GM19395 (cell line): ENCODE measurements at regions not wholly inside any gene's neighbourhood (a gene's known extent, or its start where the extent isn't known, plus 50 kb on each side); places are given as distances from the start of the nearest gene placed in this dataset.
A peak's percentile ranks its signal among the peaks of the same experiment; 100 is the strongest.

ENCODE experiments used
- ATAC-seq: cut with Tn5 transposase; IDR thresholded peaks from one replicate; pipeline ENCODE4 v1.9.1; 2021; ENCODE audit warnings: mild to moderate bottlenecking, moderate library complexity; ENCODE audit not compliant: unreplicated experiment

GRCh38 chr2:106628377-106628776, 141.2 kb downstream of the CD8B2 start:
- ATAC-seq: no peak

DNA sequence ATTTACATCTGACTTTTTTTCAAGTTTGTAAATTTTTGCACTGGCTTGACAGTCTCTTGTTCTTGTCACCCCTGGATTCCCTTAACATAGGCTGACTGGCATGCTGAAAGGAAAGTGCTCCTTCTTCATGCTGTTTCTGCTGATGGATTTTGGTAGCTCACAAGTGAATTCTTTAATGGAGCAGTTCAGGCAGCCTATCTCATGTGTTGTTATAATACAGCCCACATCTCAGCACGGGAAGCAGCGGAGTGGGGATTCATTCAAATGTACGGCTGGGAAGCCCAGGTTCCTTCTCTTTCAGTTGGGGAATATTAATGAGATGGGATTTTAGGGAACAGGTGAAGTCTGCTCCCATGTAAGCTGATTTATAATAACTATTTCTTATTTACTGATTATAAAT, 142.8 kb downstream of the CD8B2 start:
- no peak for ATAC-seq

DNA sequence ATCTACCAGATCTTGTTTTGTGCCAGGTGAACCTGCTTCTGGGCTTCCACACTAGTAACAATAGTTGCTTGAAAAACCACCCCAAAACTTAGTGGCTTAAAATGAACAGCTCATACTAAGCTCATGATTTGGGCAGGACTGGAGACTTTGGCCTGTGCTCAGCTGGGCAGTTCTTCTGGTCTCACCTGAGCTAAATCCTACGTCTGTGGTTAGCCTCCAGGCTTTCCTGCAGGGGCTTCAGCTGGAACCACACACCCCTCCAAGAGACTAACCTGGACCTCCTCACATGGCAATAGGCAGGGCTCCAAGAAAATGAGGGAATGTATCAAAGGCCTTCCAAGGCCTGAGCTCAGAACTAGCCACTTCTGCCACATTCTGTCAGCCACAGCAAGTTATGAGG, 144.1 kb downstream of the CD8B2 start:
- no peak for ATAC-seq

DNA sequence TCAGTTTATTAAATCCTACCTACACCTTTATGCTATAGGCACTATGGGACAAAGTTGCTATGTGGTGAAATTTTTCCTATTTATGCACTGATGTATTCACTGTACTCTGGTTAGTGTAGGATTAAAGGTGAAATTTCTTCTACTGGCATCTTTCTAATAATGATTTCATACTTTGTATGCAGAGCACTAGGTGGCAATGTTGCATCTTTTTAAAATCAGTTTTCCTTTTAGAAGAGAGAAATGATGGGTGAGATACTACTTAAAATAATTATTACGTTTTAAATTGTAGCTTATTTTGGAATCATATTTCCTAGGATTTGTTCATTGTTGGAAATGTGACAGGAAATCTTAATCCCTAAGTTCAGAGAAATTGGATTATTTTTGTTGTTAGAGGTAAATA, 150.9 kb downstream of the CD8B2 start:
- no peak for ATAC-seq

GRCh38 chr2:106638580-106638979, 151.4 kb downstream of the CD8B2 start:
- ATAC-seq: no peak

- ATAC-seq: no peak
These were observed 155.5 kb downstream of the CD8B2 start for GRCh38 chr2:106642679-106643078.

- ATAC-seq: no peak
These were observed 157.5 kb downstream of the CD8B2 start for GRCh38 chr2:106644623-106645022.

DNA sequence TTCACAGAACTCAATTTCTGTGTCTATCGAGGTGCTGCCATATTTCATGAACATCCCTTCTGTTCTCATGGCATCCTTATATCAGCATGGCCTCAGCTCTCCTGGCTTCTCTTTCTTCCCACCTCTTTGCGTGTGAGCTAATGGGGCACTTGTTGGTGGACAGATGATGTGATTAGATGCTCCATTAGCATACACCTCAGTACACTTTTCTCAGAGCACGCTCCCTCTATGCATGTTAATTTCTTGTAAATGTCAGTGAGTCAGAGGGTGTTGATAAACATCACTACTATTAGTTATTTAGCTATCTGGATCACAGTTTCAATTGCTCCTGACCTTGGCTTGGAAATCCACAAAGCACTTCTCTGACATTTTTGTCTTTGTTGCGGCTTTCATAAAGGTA, 159.4 kb downstream of the CD8B2 start:
- no peak for ATAC-seq

DNA sequence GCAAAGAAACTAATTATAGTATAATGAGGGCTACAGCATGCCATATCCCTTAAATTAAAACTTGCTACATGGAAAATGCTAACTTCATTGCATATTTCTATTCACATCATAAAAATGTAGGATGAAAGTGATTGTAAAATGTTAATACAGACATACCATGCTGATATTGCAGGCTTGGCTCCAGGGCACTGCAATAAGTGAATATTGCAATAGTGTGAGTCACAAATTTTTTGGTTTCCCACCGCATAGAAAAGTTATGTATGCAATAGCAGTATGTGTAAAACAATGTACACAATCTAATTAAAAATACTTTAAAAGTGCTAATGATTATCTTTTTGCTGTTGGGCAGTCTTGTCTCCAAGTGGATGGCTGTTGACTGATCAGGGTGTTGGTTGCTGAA, 162.1 kb downstream of the CD8B2 start:
- ATAC-seq: no peak

- no peak for ATAC-seq
These were observed 166.3 kb downstream of the CD8B2 start for GRCh38 chr2:106653465-106653864.

DNA sequence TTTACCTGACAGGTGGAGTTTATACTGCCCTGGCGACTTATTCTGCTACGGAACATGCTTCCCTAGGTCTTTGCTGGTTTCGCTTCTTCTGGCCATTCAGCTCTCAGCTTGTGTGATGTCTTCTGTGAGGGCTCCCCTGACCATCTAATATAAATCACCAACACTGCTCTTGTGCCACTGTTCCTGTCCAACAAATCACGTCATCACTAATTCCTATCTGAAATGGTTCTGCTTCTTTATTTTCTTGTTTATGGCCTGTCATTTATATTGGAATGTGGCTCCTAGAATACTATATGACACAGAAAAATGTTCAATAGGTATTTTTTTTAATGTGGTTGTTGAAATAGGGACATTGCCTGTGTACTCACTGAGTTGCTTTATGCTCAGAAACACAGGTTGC, 171.5 kb downstream of the CD8B2 start:
- ATAC-seq: no peak

DNA sequence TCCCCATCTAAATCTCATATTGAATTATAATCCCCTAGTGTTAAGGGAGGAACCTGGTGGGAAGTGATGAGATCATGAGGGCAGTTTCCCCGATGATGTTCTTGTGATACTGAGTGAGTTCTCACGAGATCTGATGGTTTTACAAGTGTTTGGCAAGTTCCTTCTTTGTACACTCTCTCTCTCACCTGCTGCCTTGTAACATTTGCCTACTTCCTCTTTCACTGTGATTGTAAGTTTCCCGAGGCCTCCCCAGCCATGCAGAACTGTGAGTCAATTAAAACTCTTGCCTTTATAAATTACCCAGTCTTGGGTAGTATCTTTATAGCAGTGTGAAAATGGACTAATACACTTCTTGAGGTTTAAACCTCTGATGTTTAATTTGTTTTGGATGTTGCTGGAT, 177.5 kb downstream of the CD8B2 start:
- ATAC-seq: peak; percentile 95

DNA sequence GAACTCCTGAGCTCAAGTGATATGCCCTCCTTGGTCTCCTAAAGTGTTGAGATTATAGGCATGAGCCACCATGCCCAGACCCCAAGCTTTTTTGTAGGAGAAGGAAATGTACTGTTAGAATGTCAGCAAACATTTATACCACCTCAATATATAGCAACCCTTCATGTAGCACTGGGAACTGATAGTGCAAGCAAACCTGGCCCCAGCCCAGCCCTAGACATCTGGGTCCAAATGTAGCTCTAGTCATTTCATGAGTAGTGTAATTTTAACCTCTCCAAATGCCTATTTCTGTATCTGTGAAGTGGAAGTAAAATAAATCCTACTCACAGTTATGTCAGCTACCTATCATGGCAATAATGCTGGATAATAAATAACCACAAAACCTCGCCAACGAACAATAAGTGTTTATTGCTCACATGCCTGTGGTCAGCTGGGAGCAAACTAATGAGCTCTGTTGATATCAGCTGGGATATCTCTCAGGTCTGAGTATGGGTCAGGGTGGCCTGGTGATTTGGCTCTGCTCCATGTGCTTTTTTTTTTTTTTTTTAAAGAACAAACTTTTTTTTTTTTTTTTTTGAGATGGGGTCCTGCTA, 180.4 kb downstream of the CD8B2 start:
- ATAC-seq: no peak

DNA sequence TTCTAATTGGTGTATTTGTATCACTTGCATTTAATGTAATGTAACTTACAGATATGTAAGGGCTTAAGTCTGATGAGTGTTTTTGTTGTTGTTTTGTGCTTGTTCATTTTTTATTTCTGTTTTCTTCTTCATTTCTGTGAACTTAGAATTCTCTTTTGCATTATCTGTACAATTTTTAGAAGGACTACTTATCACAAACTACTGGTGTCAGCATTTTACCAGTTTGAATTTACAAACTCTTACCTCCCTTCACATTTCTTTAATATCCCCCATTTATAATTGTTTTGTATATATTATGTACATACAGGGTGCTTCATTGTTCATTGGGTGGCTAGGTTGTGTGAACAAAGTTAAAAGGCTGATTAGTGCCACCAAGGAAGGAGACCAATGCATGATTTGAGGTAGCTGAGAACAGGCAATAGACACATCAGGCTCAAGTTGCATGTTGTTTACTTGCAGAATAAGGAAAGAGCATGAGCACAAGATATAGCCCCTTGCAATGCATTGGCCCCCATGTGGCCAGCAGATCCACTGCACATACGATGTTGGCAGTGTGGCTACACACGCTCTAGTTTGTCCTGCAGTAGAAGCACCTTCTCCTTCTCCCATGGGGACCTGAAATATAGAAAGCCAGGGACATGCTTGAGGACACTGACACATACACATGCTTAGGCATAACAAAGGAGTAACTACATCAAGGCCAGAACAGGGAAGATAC, 198.2 kb downstream of the CD8B2 start:
- ATAC-seq: no peak

DNA sequence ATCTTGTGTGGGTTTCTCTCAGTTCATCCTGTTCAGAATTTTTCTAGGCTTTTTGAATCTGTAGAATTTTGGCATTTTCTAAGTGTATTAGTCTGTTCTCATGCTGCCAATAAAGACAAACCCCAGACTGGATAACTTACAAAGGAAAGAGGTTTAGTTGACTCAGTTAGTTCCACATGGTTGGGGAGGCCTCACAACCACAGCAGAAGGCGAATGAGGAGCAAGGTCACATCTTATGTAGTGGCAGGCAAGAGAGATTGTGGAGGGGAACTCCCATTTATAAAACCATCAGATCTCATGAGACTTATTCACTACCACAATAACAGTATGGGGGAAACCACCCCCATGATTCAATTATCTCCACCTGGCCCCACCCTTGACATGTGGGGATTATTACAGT, 199.2 kb downstream of the ST6GAL2 start:
- ATAC-seq: no peak

DNA sequence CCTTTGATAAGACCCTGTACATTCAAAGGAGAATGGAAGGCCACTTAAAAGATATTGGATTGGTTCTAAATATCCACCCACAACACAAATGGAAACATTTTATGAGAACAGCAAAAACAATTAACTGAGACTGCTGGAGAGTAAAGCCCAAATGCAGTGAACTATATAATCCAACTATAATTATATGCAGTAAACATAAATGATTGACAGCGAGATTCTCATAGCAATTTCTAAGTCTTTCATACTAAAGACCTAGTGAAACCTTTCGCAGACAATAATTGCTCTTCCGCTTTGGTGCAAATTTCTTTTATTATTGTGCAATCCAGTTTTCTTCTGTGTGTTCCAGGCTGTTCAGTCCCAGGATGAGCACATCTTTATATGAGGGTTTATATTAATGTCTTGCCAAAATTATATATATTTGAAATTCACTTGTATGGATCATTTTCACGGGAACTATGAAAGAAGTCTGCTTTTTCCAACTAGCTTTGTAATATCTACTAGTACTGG, 190.9 kb downstream of the ST6GAL2 start:
- no peak for ATAC-seq

DNA sequence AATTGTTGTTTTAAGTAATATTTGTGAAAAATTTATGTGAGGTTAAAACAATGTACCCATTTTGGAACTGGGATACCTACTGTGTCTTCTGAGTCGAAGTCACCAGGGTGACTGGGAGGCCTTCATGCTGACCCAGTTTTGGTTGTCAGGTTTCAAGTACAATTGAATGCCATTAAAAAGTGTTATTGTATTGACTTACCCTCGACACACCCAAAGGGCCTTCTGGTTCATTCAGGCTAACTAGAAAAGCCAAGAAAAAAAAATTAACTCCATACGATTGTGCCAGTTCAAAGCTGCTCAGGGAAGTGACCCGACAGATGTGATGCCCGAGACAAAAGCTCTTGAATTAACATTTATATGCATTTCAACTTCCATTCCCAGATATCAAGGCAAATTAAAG, 190.0 kb downstream of the ST6GAL2 start:
- ATAC-seq: no peak

GRCh38 chr2:106700616-106701015, 185.4 kb downstream of the ST6GAL2 start:
- ATAC-seq: no peak

DNA sequence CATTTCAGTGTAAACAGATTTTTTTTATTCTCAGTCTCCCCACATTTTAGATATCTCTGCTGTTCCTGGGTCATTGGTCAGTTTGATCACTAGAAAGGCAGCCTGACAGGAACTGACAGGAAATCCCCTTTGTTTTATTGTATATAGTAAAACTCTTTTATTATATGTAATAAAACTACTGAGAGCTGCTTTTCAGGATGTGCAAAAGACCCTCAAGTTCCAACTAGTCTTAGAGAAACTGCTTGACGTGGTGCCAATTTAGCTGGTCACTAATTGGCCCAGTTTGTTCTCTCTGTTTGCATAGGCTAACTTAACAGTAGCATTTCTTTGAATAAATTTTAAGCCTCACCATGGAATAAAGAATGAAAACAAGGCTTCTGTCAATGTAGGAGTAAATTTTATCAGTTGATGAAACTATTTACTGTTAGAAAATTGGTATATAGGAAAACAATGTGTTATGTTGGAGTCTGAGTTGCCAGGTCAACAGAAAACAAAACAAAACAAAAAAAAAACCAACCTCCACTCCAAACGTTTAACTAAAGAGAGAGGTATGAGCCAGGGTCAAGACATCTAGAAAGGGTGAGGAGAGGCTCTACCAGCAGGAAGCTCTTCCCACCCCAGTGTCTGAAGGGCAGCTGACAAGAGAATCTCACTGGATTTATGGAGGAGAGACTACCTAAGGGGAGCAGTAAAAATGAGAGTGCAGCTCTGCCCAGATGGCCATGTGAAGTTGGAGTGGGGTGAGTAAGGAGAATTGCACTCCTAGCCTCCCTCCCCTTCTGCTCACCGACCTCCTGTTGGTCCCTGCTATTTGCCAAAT, 184.6 kb downstream of the ST6GAL2 start:
- ATAC-seq: no peak

DNA sequence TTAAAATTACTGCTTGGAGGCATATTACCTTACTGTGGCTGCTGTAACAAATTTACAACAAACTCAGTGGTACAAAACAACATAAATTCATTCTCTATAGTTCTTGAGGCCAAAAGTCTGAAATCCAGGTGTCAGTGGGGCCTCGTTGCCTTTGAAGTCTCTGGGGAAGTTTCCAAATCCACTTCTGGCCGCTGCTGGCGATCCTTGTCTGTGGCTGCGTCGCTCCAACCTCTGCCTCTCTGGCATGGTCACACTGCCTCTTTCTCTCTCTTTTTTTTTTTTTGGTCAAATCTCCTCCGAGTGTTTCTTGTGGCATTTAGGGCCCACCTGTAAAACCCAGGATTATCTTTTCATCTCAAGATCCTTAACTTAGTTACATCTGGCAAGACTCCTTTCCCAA, 182.8 kb downstream of the ST6GAL2 start:
- no peak for ATAC-seq

- ATAC-seq: no peak
These were observed 181.2 kb downstream of the ST6GAL2 start for GRCh38 chr2:106704798-106705197.

- ATAC-seq: no peak
These were observed 180.1 kb downstream of the ST6GAL2 start for GRCh38 chr2:106705877-106706276.
